Breast epithelium (tissue), 4 donors: ENCODE measurements at regions not wholly inside any gene's neighbourhood (a gene's known extent, or its start where the extent isn't known, plus 50 kb on each side); places are given as distances from the start of the nearest gene placed in this dataset.

Experiments
- DNase-seq, 2 donors: peaks; one replicate each; pipeline ENCODE4 v3.0.0-alpha.2; 2019; ENCODE audit warnings: low spot score in 2 of 2
- H3K27ac ChIP-seq, 2 donors: fragments of 200-600 bp; sonication (generic) in 1 of 2; one replicate each; pipeline ENCODE4 v1.5.1; 2016 to 2019; ENCODE audit warnings: mild to moderate bottlenecking in 1 of 2
- H3K27me3 ChIP-seq, 2 donors: fragments of 200-600 bp; sonication (generic) in 1 of 2; one replicate each; pipeline versions ENCODE4 v1.5.1 to v1.6.0; 2017 to 2019; ENCODE audit warnings: control low read depth in 1 of 2, mild to moderate bottlenecking in 1 of 2
- H3K36me3 ChIP-seq: fragments of 200-600 bp; one replicate; pipeline ENCODE4 v1.5.1; 2019
- H3K4me1 ChIP-seq, 2 donors: fragments of 200-600 bp; sonication (generic); one replicate each; pipeline ENCODE4 v1.5.1; 2016 to 2019; ENCODE audit warnings: control low read depth in 1 of 2
- H3K4me3 ChIP-seq, 3 donors: fragments of 200-600 bp; sonication (generic); 1 replicate in 2 of 3; 2 replicates in 1 of 3; pipeline ENCODE4 v1.5.1; 2016 to 2019; ENCODE audit warnings: mild to moderate bottlenecking in 3 of 3, moderate library complexity in 2 of 3
- H3K9me3 ChIP-seq, 2 donors: fragments of 200-600 bp; sonication (generic) in 1 of 2; one replicate each; pipeline ENCODE4 v1.5.1; 2016 to 2019; ENCODE audit warnings: control low read depth in 1 of 2
- POLR2A ChIP-seq: fragments of 450-650 bp; IDR thresholded peaks from one replicate; pipeline ENCODE4 v1.6.1; 2016; ENCODE audit warnings: antibody characterized with exemption, mild to moderate bottlenecking, moderate library complexity
- POLR2AphosphoS5 ChIP-seq, 3 donors: sonication (generic); formaldehyde crosslinking; IDR thresholded peaks; one replicate each; pipeline ENCODE4 v1.6.1; 2017; ENCODE audit warnings: antibody characterized with exemption in 3 of 3
- intact Hi-C: fragments of 100-400 bp; cut with DNase I; formaldehyde crosslinking; loops from one replicate; pipeline ENCODE4 v1.15.1; 2023; ENCODE audit warnings: low total_unique reads
- TF ChIP-seq, protein P1 (sequence below), 3 donors: fragments of 450-650 bp; IDR thresholded peaks; one replicate each; pipeline ENCODE4 v1.5.1; 2016 to 2017; ENCODE audit warnings: antibody characterized with exemption in 3 of 3, mild to moderate bottlenecking in 3 of 3, moderate library complexity in 3 of 3

DNA sequence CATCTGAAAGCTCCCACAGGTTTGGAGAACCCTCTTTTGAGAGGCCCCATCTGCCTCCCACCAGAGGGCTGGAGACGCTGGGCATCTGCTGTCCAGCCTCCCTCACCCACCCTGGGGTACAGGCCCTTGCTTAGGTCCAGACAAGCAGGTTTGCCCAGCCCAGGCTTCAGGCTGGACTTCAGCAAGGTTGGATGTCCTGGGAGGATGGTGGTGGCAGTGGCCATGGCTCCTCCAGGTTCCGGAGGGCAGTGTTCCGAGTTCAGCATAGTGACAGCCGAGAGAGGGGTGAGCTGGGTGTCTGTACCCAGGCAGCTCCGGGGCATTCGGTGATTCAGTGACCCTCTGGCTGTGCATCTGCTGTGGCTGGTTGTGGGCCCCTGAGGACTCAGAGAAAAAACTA is 58.2 kb upstream of the HDAC4 start:
- no peaks in the 10 kb centered on the region for H3K36me3 ChIP-seq
- no peak overlapping the region for H3K27ac ChIP-seq
- TF ChIP-seq POLR2AphosphoS5 (IDR thresholded peaks at IDR 0.05) (no peak), POLR2A (no peak)
- TF ChIP-seq, protein P1, sequence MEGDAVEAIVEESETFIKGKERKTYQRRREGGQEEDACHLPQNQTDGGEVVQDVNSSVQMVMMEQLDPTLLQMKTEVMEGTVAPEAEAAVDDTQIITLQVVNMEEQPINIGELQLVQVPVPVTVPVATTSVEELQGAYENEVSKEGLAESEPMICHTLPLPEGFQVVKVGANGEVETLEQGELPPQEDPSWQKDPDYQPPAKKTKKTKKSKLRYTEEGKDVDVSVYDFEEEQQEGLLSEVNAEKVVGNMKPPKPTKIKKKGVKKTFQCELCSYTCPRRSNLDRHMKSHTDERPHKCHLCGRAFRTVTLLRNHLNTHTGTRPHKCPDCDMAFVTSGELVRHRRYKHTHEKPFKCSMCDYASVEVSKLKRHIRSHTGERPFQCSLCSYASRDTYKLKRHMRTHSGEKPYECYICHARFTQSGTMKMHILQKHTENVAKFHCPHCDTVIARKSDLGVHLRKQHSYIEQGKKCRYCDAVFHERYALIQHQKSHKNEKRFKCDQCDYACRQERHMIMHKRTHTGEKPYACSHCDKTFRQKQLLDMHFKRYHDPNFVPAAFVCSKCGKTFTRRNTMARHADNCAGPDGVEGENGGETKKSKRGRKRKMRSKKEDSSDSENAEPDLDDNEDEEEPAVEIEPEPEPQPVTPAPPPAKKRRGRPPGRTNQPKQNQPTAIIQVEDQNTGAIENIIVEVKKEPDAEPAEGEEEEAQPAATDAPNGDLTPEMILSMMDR (IDR thresholded peaks at IDR 0.05): no peak
- no peaks in the 10 kb centered on the region for H3K27me3 ChIP-seq
- no peaks in the 10 kb centered on the region for H3K9me3 ChIP-seq
- intact Hi-C loops: no loop called here
- H3K4me3 ChIP-seq: no peak overlapping the region
- H3K4me1 ChIP-seq: no peaks in the 10 kb centered on the region
- peak in 1 of 2 donors; percentile 47 for DNase-seq

DNA sequence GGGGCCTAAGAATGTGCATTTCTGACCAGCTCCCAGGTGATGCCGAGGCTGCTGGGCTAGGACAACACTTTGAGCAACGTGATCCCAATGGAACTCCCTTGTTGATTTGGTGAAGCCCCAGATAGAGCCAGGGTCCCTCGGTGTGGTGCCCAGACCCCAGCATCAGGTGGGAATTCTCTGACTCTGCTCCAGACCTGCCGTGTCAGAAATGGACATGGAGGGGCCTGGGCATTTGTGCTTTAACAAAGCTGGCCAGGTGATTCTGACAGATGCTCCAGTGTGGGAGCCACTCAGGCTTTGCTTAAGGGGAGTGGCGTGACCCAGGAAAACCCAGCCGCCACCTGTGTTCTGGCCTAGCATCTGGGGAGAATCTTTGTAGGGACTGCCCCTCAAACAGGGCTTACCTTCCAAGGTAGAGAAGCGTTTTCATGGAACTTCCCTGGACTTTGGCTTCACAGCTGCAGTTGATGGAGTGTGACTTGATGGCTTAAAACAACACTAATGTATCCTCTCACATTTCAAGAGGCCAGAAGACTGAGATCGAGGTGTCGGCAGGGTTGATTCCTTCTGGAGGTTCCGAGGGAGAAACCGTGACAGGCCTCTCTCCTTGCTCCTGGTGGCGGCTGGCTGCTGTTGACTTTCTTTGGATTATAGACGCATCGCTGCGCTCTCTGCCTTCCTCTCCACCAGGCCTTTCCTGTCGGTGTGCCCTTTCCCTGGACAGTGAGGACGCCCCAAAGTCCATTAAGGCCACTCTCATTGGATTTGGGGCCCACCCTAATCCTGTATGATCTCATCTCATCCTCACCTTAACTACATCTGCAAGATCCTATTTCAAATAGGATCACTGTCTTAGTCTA is 57.0 kb upstream of the HDAC4 start:
- no peaks in the 10 kb centered on the region for H3K9me3 ChIP-seq
- H3K27ac ChIP-seq: no peak overlapping the region
- H3K36me3 ChIP-seq: no peaks in the 10 kb centered on the region
- peak in 1 of 2 donors; percentile 24 for DNase-seq
- no peak for TF ChIP-seq POLR2AphosphoS5 (IDR thresholded peaks at IDR 0.05)
- TF ChIP-seq, protein P1 (IDR thresholded peaks at IDR 0.05): no peak
- no peak for TF ChIP-seq POLR2A
- no peaks in the 10 kb centered on the region for H3K4me1 ChIP-seq
- no peak overlapping the region for H3K4me3 ChIP-seq
- no peaks in the 10 kb centered on the region for H3K27me3 ChIP-seq
- intact Hi-C loops: no loop called here

DNA sequence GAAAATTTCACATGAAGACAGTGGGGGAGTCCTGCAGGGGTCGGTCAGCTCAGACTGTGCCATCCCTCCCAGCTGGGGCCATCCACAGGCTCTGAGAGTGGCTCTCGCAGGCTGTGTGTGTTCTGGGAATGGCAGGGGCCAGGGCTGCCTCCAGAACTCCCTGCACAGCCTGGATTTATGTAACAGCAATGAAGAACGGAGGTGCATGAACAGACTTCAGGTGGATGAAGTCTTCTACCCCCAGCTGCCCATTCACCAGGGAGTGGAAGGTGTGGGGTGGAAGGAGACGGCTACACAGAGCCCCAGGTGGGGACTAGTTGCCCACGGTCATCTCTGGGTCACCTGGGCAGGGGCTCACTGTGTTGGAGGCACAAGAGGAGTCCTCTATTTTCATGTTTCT is 56.1 kb upstream of the HDAC4 start:
- peak in 1 of 2 donors; percentile 14 for DNase-seq
- intact Hi-C loops: no loop called here
- no peak overlapping the region for H3K27ac ChIP-seq
- H3K4me1 ChIP-seq: no peaks in the 10 kb centered on the region
- H3K9me3 ChIP-seq: peaks cover 5 to 6% of the 10 kb centered on the region in 2 donors
- H3K36me3 ChIP-seq: no peaks in the 10 kb centered on the region
- no peaks in the 10 kb centered on the region for H3K27me3 ChIP-seq
- TF ChIP-seq, protein P1 (IDR thresholded peaks at IDR 0.05): no peak
- TF ChIP-seq POLR2AphosphoS5 (IDR thresholded peaks at IDR 0.05) (no peak), POLR2A (no peak)
- H3K4me3 ChIP-seq: no peak overlapping the region

DNA sequence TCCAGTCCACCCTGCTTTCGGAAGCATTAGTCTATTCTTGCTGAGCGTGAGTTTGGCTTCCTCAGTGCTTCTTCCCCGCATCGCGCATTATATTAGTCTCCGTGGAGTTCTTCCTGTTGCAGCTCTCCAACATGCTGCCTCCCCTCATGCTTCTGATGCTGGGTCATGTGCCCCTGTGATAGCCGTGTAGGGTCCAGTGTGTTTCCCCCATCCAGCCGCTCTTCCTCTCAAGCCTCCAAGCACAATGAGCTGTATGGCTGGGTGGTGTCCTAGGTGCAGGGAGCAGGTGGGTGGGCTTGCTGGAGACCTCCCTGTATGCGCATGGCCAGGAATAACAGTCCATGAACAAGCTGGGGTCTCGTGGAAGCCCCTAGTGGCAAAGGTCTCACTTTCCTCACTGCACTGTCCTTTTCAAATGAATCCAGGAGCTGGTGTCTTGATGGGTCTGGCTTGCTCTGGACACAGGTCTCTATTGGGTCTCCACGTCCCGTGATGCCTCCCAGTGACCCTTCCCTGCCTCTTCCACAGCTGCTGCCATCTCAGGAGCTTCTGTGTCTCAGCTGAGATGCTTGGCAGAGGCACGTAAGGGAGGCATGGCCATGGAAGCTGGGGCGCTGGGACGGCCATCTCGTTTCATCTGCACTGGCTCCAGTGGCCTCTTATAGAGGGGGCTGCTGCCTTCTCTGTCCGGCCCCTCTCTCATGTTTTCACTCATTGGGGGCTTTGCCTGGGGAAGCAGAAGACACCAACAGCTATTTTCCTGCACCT is 54.8 kb upstream of the HDAC4 start:
- no peaks in the 10 kb centered on the region for H3K4me1 ChIP-seq
- no peak overlapping the region for H3K4me3 ChIP-seq
- peak in 1 of 2 donors; percentile 24 for DNase-seq
- peaks cover 7 to 10% of the 10 kb centered on the region in 2 donors for H3K9me3 ChIP-seq
- no peak for TF ChIP-seq POLR2AphosphoS5 (IDR thresholded peaks at IDR 0.05)
- TF ChIP-seq, protein P1 (IDR thresholded peaks at IDR 0.05): no peak
- TF ChIP-seq POLR2A: no peak
- H3K36me3 ChIP-seq: no peaks in the 10 kb centered on the region
- H3K27ac ChIP-seq: no peak overlapping the region
- H3K27me3 ChIP-seq: no peaks in the 10 kb centered on the region
- intact Hi-C loops: no loop called here

DNA sequence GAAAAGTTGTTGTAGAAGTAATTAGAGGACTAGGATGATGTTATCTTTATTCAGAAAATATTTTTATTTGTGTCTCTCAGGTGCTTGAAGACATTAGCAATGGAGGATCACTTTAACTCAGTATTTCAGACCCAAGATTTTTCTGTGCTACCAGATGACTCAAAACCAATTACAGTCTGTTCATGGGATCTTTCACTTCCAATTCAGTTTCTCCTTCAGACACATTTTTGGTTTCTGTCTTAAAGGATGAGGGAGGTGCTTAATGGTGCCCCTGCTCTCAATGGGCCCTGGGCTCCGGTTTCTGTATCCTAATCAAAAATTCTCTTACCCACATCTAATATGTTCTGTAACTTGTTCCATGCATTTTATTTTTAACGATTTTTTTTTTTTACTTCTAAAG is 53.7 kb upstream of the HDAC4 start:
- intact Hi-C loops: no loop called here
- H3K27ac ChIP-seq: no peak overlapping the region

More for the DNA sequence above, 53.7 kb upstream of the HDAC4 start:
- no peak overlapping the region for H3K4me3 ChIP-seq
- peaks cover 7 to 10% of the 10 kb centered on the region in 2 donors for H3K9me3 ChIP-seq
- no peaks in the 10 kb centered on the region for H3K27me3 ChIP-seq
- TF ChIP-seq POLR2AphosphoS5 (IDR thresholded peaks at IDR 0.05) (no peak), POLR2A (no peak)
- TF ChIP-seq, protein P1 (IDR thresholded peaks at IDR 0.05): no peak
- no peaks in the 10 kb centered on the region for H3K4me1 ChIP-seq
- DNase-seq: no peak
- H3K36me3 ChIP-seq: no peaks in the 10 kb centered on the region
